ENCODE measurements at regions not wholly inside any gene's neighbourhood (a gene's known extent, or its start where the extent isn't known, plus 50 kb on each side); places are given as distances from the start of the nearest gene placed in this dataset.

DNA sequence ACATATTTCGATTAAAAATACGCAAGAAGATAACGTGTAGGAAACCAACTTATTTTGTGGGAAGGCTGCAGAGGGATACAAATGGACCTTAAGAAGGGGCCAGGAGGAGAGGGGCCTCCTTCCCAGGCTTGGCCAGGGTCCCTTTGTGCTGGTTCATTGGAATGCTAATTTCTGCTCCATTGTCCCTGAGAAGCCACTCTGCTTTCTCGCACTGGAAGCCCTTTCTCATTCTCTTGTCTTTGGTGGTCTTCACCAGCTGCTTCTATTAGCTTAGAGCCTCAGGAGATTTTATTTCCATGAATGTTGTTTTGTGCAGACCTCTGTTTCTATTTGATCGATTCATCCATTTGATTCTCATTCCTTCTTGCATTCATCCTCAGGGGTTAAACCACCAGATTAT lies 325.4 kb downstream of the TMEM38B start:
- TF ChIP-seq, protein P1, sequence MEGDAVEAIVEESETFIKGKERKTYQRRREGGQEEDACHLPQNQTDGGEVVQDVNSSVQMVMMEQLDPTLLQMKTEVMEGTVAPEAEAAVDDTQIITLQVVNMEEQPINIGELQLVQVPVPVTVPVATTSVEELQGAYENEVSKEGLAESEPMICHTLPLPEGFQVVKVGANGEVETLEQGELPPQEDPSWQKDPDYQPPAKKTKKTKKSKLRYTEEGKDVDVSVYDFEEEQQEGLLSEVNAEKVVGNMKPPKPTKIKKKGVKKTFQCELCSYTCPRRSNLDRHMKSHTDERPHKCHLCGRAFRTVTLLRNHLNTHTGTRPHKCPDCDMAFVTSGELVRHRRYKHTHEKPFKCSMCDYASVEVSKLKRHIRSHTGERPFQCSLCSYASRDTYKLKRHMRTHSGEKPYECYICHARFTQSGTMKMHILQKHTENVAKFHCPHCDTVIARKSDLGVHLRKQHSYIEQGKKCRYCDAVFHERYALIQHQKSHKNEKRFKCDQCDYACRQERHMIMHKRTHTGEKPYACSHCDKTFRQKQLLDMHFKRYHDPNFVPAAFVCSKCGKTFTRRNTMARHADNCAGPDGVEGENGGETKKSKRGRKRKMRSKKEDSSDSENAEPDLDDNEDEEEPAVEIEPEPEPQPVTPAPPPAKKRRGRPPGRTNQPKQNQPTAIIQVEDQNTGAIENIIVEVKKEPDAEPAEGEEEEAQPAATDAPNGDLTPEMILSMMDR (conservative IDR thresholded peaks at IDR 0.05; ENCODE audit: low read length), result no peak
- no peak for TF ChIP-seq EZH2phosphoT487 (IDR thresholded peaks at IDR 0.05; ENCODE audit: borderline replicate concordance, low read depth, low read length)
